IMR-90 (cell line): ENCODE measurements at regions not wholly inside any gene's neighbourhood (a gene's known extent, or its start where the extent isn't known, plus 50 kb on each side); places are given as distances from the start of the nearest gene placed in this dataset.

Source experiments
- ATAC-seq: fragments of 200-7000 bp; cut with Tn5 transposase; 2 replicates; pipeline ENCODE4 v1.9.1; 2020; ENCODE audit warnings: low read depth, mild to moderate bottlenecking, moderate library complexity
- BruUV-seq: library from RNA; stranded (reverse); fragments of 400-500 nt; replicated peaks from 2 replicates; lab custom pipeline; 2021; lab: Mats Ljungman, UMichigan
- CTCF ChIA-PET: fragments of 300-600 bp; formaldehyde crosslinking; extraction: SDS; loops from one replicate; lab custom pipeline; 2021; ENCODE audit warnings: antibody characterized with exemption; lab: Yijun Ruan, JAX
- POLR2A ChIA-PET: fragments of 300-600 bp; sonication (Branson Sonifier 250); formaldehyde crosslinking; loops from one replicate; lab custom pipeline; 2022; ENCODE audit warnings: antibody characterized with exemption; ENCODE audit not compliant: unreplicated experiment; lab: Charles Lee
- DNase-seq: peaks from one replicate; pipeline ENCODE4 v3.0.0; 2013
- H2AFZ ChIP-seq: replicated peaks from 2 replicates; pipeline ENCODE3; 2013; ENCODE audit warnings: low read length, mild to moderate bottlenecking; ENCODE audit not compliant: poor library complexity
- H2AK5ac ChIP-seq: 2 replicates; pipeline ENCODE4 v1.6.1; 2013; ENCODE audit warnings: low read depth, low read length, inconsistent platforms
- H2AK9ac ChIP-seq: replicated peaks from 2 replicates; pipeline ENCODE3; 2013; ENCODE audit warnings: mild to moderate bottlenecking, low read depth, low read length, moderate library complexity; ENCODE audit not compliant: poor library complexity
- H2BK120ac ChIP-seq: 2 replicates; pipeline ENCODE4 v1.6.1; 2013; ENCODE audit warnings: low read depth, low read length, inconsistent platforms
- H2BK15ac ChIP-seq: 3 replicates; pipeline ENCODE4 v1.6.1; 2013; ENCODE audit warnings: low read depth, low read length, inconsistent platforms
- H2BK20ac ChIP-seq: 2 replicates; pipeline ENCODE4 v1.6.1; 2013; ENCODE audit warnings: low read depth, mild to moderate bottlenecking, inconsistent platforms, low read length, moderate library complexity
- H2BK5ac ChIP-seq: 2 replicates; pipeline ENCODE4 v1.6.1; 2013; ENCODE audit warnings: mild to moderate bottlenecking, low read depth, low read length, inconsistent platforms; ENCODE audit not compliant: poor library complexity, severe bottlenecking
- H3K14ac ChIP-seq: replicated peaks from 2 replicates; pipeline ENCODE4 v1.6.1; 2013; ENCODE audit warnings: low read depth, low read length, inconsistent platforms
- H3K18ac ChIP-seq: 2 replicates; pipeline ENCODE4 v1.6.1; 2013; ENCODE audit warnings: low read depth, low read length, control low read depth
- H3K23ac ChIP-seq: 2 replicates; pipeline ENCODE4 v1.6.1; 2013; ENCODE audit warnings: low read depth, low read length, inconsistent platforms
- H3K27ac ChIP-seq: 2 replicates; pipeline ENCODE4 v1.5.1; 2013; ENCODE audit warnings: mild to moderate bottlenecking, control low read depth, low read length; ENCODE audit not compliant: insufficient read depth
- H3K27me3 ChIP-seq: 2 replicates; pipeline ENCODE4 v1.6.1; 2013; ENCODE audit warnings: low read length; ENCODE audit not compliant: control insufficient read depth, insufficient read depth
- H3K36me3 ChIP-seq: 2 replicates; pipeline ENCODE4 v1.6.1; 2013; ENCODE audit warnings: low read length, mixed read lengths; ENCODE audit not compliant: control insufficient read depth, insufficient read depth
- H3K4ac ChIP-seq: 2 replicates; pipeline ENCODE4 v1.6.1; 2013; ENCODE audit warnings: low read depth, low read length, inconsistent platforms
- H3K4me1 ChIP-seq: 2 replicates; pipeline ENCODE4 v1.6.1; 2013; ENCODE audit warnings: low read length, mixed read lengths; ENCODE audit not compliant: control insufficient read depth, insufficient read depth
- H3K4me2 ChIP-seq: 2 replicates; pipeline ENCODE4 v1.6.1; 2013; ENCODE audit warnings: low read depth, mild to moderate bottlenecking, control low read depth, low read length, moderate library complexity
- H3K4me3 ChIP-seq: 2 replicates; pipeline ENCODE4 v1.5.1; 2013; ENCODE audit warnings: low read depth, mild to moderate bottlenecking, control low read depth, low read length, moderate library complexity; ENCODE audit not compliant: insufficient read depth
- H3K56ac ChIP-seq: 2 replicates; pipeline ENCODE4 v1.6.1; 2013; ENCODE audit warnings: low read length, inconsistent platforms; ENCODE audit not compliant: insufficient read depth; ENCODE audit errors: extremely low read depth
- H3K79me1 ChIP-seq, 2 experiments: 2 replicates each; pipeline ENCODE4 v1.6.1; 2013; ENCODE audit warnings: low read length in 2 of 2, inconsistent platforms in 1 of 2, low read depth in 1 of 2
- H3K9ac ChIP-seq: 2 replicates; pipeline ENCODE4 v1.6.1; 2013; ENCODE audit warnings: low read depth, low read length, control low read depth
- H3K9me1 ChIP-seq: 2 replicates; pipeline ENCODE4 v1.6.1; 2013; ENCODE audit warnings: low read length, inconsistent platforms; ENCODE audit not compliant: insufficient read depth
- H3K9me3 ChIP-seq: 2 replicates; pipeline ENCODE4 v1.6.1; 2013; ENCODE audit warnings: low read length; ENCODE audit not compliant: control insufficient read depth, insufficient read depth
- H4K20me1 ChIP-seq: 2 replicates; pipeline ENCODE4 v1.6.1; 2013; ENCODE audit warnings: low read length, inconsistent platforms; ENCODE audit not compliant: insufficient read depth
- H4K5ac ChIP-seq: 2 replicates; pipeline ENCODE4 v1.6.1; 2013; ENCODE audit warnings: mild to moderate bottlenecking, low read depth, low read length, control low read depth
- H4K8ac ChIP-seq, 2 experiments: 2 replicates each; pipeline ENCODE4 v1.6.1; 2013; ENCODE audit warnings: low read depth in 2 of 2, low read length in 2 of 2, control low read depth in 1 of 2, inconsistent platforms in 1 of 2
- H4K91ac ChIP-seq: 2 replicates; pipeline ENCODE4 v1.6.1; 2013; ENCODE audit warnings: low read depth, low read length, inconsistent platforms; ENCODE audit not compliant: insufficient read depth
- CHD1 ChIP-seq: IDR thresholded peaks from 2 replicates; pipeline ENCODE4 v1.6.1; 2012; ENCODE audit warnings: low read depth, low read length, improper control_type of control experiment
- WGBS, 2 experiments: methylation state at CpG; one replicate each; pipeline versions ENCODE4 v1.1.5 to v1.1.7; 2013; ENCODE audit warnings: missing lambda C conversion rate in 2 of 2; ENCODE audit not compliant: insufficient read length in 1 of 2; ENCODE audit errors: extremely low coverage in 2 of 2; 5-methylcytosine and 5-hydroxymethylcytosine counted together
- dilution Hi-C: fragments of 300-500 bp; cut with HindIII; formaldehyde crosslinking; loops from one replicate; pipeline ENCODE4 v1.14.3; 2018; ENCODE audit warnings: low sequenced_read_pairs; ENCODE audit not compliant: unreplicated experiment
- in situ Hi-C: fragments of 300-500 bp; cut with MboI; formaldehyde crosslinking; loops from 3 replicates; pipeline ENCODE4 v1.14.3; 2019; ENCODE audit warnings: low sequenced_read_pairs, inconsistent platforms, mixed read lengths
- intact Hi-C: fragments of 100-400 bp; cut with micrococcal nuclease; formaldehyde crosslinking; loops from 2 replicates; pipeline ENCODE4 v1.10.0; 2022

GRCh38 chr11:8757533-8757932 is 74.9 kb downstream of the RPL27A start:
- Histone ChIP-seq H3K4me3 (no peak overlapping the region), H3K4me2 (no peak overlapping the region), H2BK15ac (no peak overlapping the region), H3K9me1 (peaks cover 40% of the 10 kb centered on the region), H2AK5ac (peak overlapping the region; percentile 56; the same call in 1 of the 2 replicates), H3K14ac (peak overlapping the region; percentile 56; the same call in 1 of the 2 replicates), H2AK9ac (no peak overlapping the region), H2BK5ac (no peak overlapping the region), H2BK120ac (no peak overlapping the region), H4K8ac (peak overlapping the region in 1 of 2 experiments; percentile 25; a peak in 1 of 4 replicates), H3K4ac (peak overlapping the region; percentile 1; the same call in 1 of the 2 replicates), H4K91ac (no peak overlapping the region), H3K36me3 (peaks cover 9% of the 10 kb centered on the region), H2BK20ac (no peak overlapping the region), H3K23ac (no peak overlapping the region), H3K27ac (no peak overlapping the region), H3K9ac (no peak overlapping the region), H3K56ac (no peak overlapping the region), H3K18ac (no peak overlapping the region), H3K9me3 (no peaks in the 10 kb centered on the region), H3K4me1 (peaks cover 44% of the 10 kb centered on the region), H4K20me1 (peaks cover 60% of the 10 kb centered on the region; the same call in 1 of the 2 replicates), H3K27me3 (no peaks in the 10 kb centered on the region), H2AFZ (no peak overlapping the region), H3K79me1 (peaks cover 45 to 83% of the 10 kb centered on the region in 2 experiments), H4K5ac (no peak overlapping the region)
- dilution Hi-C loops (no loop called here), intact Hi-C loops (no loop called here), in situ Hi-C loops (no loop called here)
- ATAC-seq (no peak), DNase-seq (no peak)
- no TSS peak for BruUV-seq
- no peak for TF ChIP-seq CHD1
- WGBS, 2 experiments: no CpG with 5 or more reads among the region's 2 CpGs
- ChIA-PET CTCF (interaction anchor here (0.9 kb wide), 1 partner anchor 202 kb away, joined by 3 read pairs; no protein-coding TSS in a partner anchor), POLR2A (no interaction called here)
